ENCODE measurements at regions not wholly inside any gene's neighbourhood (a gene's known extent, or its start where the extent isn't known, plus 50 kb on each side); places are given as distances from the start of the nearest gene placed in this dataset.

DNA sequence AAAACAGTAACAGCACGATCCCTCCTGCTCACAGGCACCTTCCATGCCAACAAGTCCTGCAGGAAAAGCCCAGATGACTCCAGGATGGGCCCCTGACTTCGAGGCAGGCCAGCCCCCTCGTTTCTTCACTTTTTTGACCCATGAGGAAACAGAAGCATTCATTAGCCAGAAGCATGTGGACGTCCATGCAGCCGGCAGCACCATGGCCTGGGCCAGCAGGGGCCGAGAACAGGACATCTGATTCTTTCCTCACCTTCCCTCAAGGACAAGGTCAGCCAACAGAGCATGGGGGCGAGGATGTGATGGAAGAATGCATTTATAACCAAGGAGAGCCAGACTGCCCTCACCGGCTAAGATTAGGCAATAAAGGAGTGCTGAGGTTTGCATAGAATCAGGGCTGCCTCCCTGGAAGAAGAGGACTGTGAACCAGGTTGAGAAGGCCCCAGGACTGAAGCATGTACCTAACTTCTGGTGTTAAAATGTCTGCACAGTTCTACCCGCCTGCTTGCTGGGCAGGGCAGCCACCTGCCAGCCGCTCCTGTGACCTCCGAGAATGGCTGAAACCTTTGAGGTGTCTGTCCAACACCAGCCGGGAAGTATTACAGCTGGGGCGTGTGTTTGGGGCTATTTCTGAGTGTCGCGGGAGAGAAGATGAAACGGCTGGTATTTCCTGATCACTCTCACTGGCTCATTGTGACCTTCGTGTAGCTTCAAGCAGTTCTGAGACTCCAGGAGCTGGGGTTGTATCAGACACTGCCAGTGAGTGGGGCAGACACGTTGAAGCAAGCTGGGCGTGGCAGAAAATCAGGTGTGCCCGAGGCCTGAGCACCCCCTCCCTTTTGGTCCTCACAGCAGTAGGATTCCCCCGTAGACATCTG, 94.0 kb upstream of the TNRC6C start:
- DNase-seq (ENCODE audit: low read depth in 1 of 2, low spot score in 2 of 2), result no peak
- no peak for TF ChIP-seq POLR2AphosphoS5 (IDR thresholded peaks at IDR 0.05; ENCODE audit: low read depth, low read length)
- TF ChIP-seq RAD21 (IDR thresholded peaks at IDR 0.05 in 1 of 2, conservative IDR thresholded peaks at IDR 0.05 in 1 of 2; ENCODE audit: low read depth in 2 of 2, low read length in 2 of 2), result no peak

More for the DNA sequence above, 94.0 kb upstream of the TNRC6C start:
- Histone ChIP-seq H3K9me3 (ENCODE audit: insufficient read depth in 2 of 2, low read depth in 1 of 2, low read length in 1 of 2) (no peaks in the 10 kb centered on the region), H2BK12ac (ENCODE audit: low read depth, low read length) (no peak overlapping the region), H3K9ac (replicated peaks in 1 of 4; ENCODE audit: extremely low read depth in 1 of 4, low read depth in 3 of 4, low read length in 3 of 4) (no peak overlapping the region), H4K5ac (ENCODE audit: insufficient read length, low read depth, low read length) (no peak overlapping the region), H3K27me3 (replicated peaks in 1 of 4; ENCODE audit: control insufficient read depth in 3 of 4, extremely low read depth in 1 of 4, insufficient read depth in 3 of 4, low read length in 3 of 4) (0 out of 7 replicates have a peak, but pooled peaks cover 0 to 2% (median 0%) of the 10 kb centered on the region in 4 experiments), H3K36me3 (ENCODE audit: control insufficient read depth in 2 of 4, insufficient read depth in 4 of 4, low read length in 3 of 4) (no peaks in the 10 kb centered on the region), H3K23ac (ENCODE audit: insufficient read length) (no peak overlapping the region), H3K4ac (replicated peaks; ENCODE audit: insufficient read length, low read depth, low read length) (no peak overlapping the region), H2BK120ac (replicated peaks; ENCODE audit: low read depth, low read length) (no peak overlapping the region), H3K79me1 (ENCODE audit: low read depth, low read length) (no peaks in the 10 kb centered on the region), H3K23me2 (ENCODE audit: low read depth, low read length) (peaks cover 7% of the 10 kb centered on the region; the same call in 1 of the 2 replicates), H3K4me3 (ENCODE audit: extremely low read depth in 1 of 4, insufficient read depth in 2 of 4, low read depth in 3 of 4, low read length in 4 of 4) (no peak overlapping the region), H3K4me1 (replicated peaks in 1 of 4; ENCODE audit: control insufficient read depth in 3 of 4, insufficient read depth in 4 of 4, low read length in 3 of 4) (peaks cover 0 to 7% (median 0%) of the 10 kb centered on the region in 4 experiments; a peak in 4 of 7 replicates), H4K8ac (ENCODE audit: extremely low read depth, insufficient read depth, low read length) (no peak overlapping the region), H3K4me2 (ENCODE audit: insufficient read depth in 1 of 2, low read depth in 2 of 2, low read length in 2 of 2) (no peak overlapping the region), H3K14ac (ENCODE audit: insufficient read length) (no peak overlapping the region), H2BK5ac (ENCODE audit: low read depth, low read length) (0 out of 2 replicates have a peak overlapping the region, but pooled peaks have one; percentile 89), H2BK20ac (ENCODE audit: low read length) (peak overlapping the region; percentile 56; the same call in 1 of the 2 replicates), H3K79me2 (ENCODE audit: control insufficient read depth in 1 of 2, insufficient read depth in 2 of 2, low read length in 2 of 2) (no peaks in the 10 kb centered on the region), H2BK15ac (ENCODE audit: low read length) (0 out of 2 replicates have a peak overlapping the region, but pooled peaks have one; percentile 37), H2AFZ (ENCODE audit: low read length) (no peak overlapping the region), H3K56ac (replicated peaks; ENCODE audit: insufficient read length, low read depth, low read length) (no peak overlapping the region), H4K91ac (replicated peaks; ENCODE audit: insufficient read length, low read length) (peak overlapping the region; percentile 1), H2AK5ac (ENCODE audit: low read depth, low read length) (0 out of 2 replicates have a peak overlapping the region, but pooled peaks have one; percentile 89), H3K27ac (ENCODE audit: low read depth, low read length) (no peak overlapping the region), H4K20me1 (replicated peaks in 1 of 2; ENCODE audit: control insufficient read depth in 1 of 2, insufficient read depth in 2 of 2, low read length in 2 of 2) (no peaks in the 10 kb centered on the region), H3K18ac (ENCODE audit: extremely low read depth, low read length) (no peak overlapping the region)
- FAIRE-seq, result no peak
- ChIA-PET POLR2A (ENCODE audit: partially characterized antibody) (no interaction called here), CTCF (ENCODE audit: partially characterized antibody) (interaction anchor here (0.9 to 1.4 kb wide), 6 partner anchors 11 to 114 kb away, joined by 3 to 4 read pairs (median 4); no protein-coding TSS in a partner anchor)
- WGBS, 2 experiments (ENCODE audit: extremely low coverage in 1 of 2, insufficient coverage in 1 of 2, insufficient read length in 1 of 2, insufficient replicate concordance in 2 of 2, low coverage in 1 of 2, low lambda C conversion rate in 2 of 2, missing lambda C conversion rate in 1 of 2), result 86% methylated on average over 21 of the region's 21 CpGs; no CpG with 5 or more reads in 1 of the 2 experiments
